GM18507 (cell line): ENCODE measurements at regions not wholly inside any gene's neighbourhood (a gene's known extent, or its start where the extent isn't known, plus 50 kb on each side); places are given as distances from the start of the nearest gene placed in this dataset.
"Not testable (repeated sequence)": the region's sequence is repeated elsewhere in the genome, so short reads cannot be mapped to it uniquely, and the experiment has no call there.

Source experiments
- DNase-seq: peaks from one replicate; pipeline ENCODE4 v3.0.0; 2011; ENCODE audit warnings: low read depth; ENCODE audit not compliant: insufficient read length; ENCODE audit errors: extremely low spot score
- FAIRE-seq: peaks from 2 replicates; lab custom pipeline; 2011; peaks lifted over from hg19 to GRCh38; lab: Jason Lieb, UNC

GRCh38 chr6:95660544-95660943 is 83.2 kb downstream of the MANEA start:
- no peak for DNase-seq
- FAIRE-seq, result no peak

GRCh38 chr6:95670011-95670463 is 92.7 kb downstream of the MANEA start:
- FAIRE-seq, result no peak
- DNase-seq, result no peak

GRCh38 chr6:95676011-95676628 is 98.8 kb downstream of the MANEA start:
- FAIRE-seq, result no peak

GRCh38 chr6:95679981-95680380 is 102.6 kb downstream of the MANEA start:
- DNase-seq, result no peak
- no peak for FAIRE-seq

More at GRCh38 chr6:95676011-95676628, 98.8 kb downstream of the MANEA start:
- no peak for DNase-seq

- DNase-seq (no peak), FAIRE-seq (no peak)
These were observed 104.4 kb downstream of the MANEA start for GRCh38 chr6:95681736-95682135.

- FAIRE-seq (no peak), DNase-seq (no peak)
These were observed 105.1 kb downstream of the MANEA start for GRCh38 chr6:95682476-95682875.

GRCh38 chr6:95685822-95686221 is 108.5 kb downstream of the MANEA start:
- DNase-seq (no peak), FAIRE-seq (no peak)

- DNase-seq (no peak), FAIRE-seq (no peak)
These were observed 108.9 kb downstream of the MANEA start for GRCh38 chr6:95686272-95686671.

- FAIRE-seq, result no peak
These were observed 109.6 kb downstream of the MANEA start for GRCh38 chr6:95686895-95687294.

GRCh38 chr6:95687839-95688238 is 110.5 kb downstream of the MANEA start:
- FAIRE-seq (no peak), DNase-seq (no peak)

More at GRCh38 chr6:95686895-95687294, 109.6 kb downstream of the MANEA start:
- no peak for DNase-seq

- DNase-seq, result no peak
- no peak for FAIRE-seq
These were observed 113.0 kb downstream of the MANEA start for GRCh38 chr6:95690328-95690727.

GRCh38 chr6:95693108-95693507 is 115.8 kb downstream of the MANEA start:
- DNase-seq, result no peak
- FAIRE-seq, result no peak

GRCh38 chr6:95698271-95698670 is 120.9 kb downstream of the MANEA start:
- no peak for FAIRE-seq
- DNase-seq, result no peak

- DNase-seq (no peak), FAIRE-seq (no peak)
These were observed 146.3 kb downstream of the MANEA start for GRCh38 chr6:95723638-95724037.

- no peak for DNase-seq
- no peak for FAIRE-seq
These were observed 148.0 kb downstream of the MANEA start for GRCh38 chr6:95725344-95725743.

GRCh38 chr6:95740157-95740556 is 162.8 kb downstream of the MANEA start:
- FAIRE-seq, result no peak
- no peak for DNase-seq

GRCh38 chr6:95741045-95741444 is 163.7 kb downstream of the MANEA start:
- DNase-seq (no peak), FAIRE-seq (no peak)

- no peak for FAIRE-seq
- DNase-seq, result no peak
These were observed 165.5 kb downstream of the MANEA start for GRCh38 chr6:95742767-95743289.

GRCh38 chr6:95743591-95743990 is 166.3 kb downstream of the MANEA start:
- DNase-seq, result no peak
- no peak for FAIRE-seq

- not testable (repeated sequence) for DNase-seq, FAIRE-seq
These were observed 181.1 kb downstream of the MANEA start for GRCh38 chr6:95758236-95759069.
